Sigmoid colon (tissue), 4 donors: ENCODE measurements at regions not wholly inside any gene's neighbourhood (a gene's known extent, or its start where the extent isn't known, plus 50 kb on each side); places are given as distances from the start of the nearest gene placed in this dataset.

ENCODE experiments used
- CTCF ChIP-seq, 4 experiments: fragments of 450-650 bp in 3 of 4; fragments of 200-600 bp in 1 of 4; IDR thresholded peaks; one replicate each; pipeline ENCODE4 v1.5.1; 2016 to 2019; ENCODE audit warnings: antibody characterized with exemption in 4 of 4, mild to moderate bottlenecking in 3 of 4, moderate library complexity in 2 of 4
- EP300 ChIP-seq, 4 donors: sonication (generic); formaldehyde crosslinking; IDR thresholded peaks; one replicate each; pipeline ENCODE4 v1.6.1; 2017; ENCODE audit warnings: antibody characterized with exemption in 4 of 4
- POLR2A ChIP-seq, 2 donors: fragments of 450-650 bp; IDR thresholded peaks; one replicate each; pipeline ENCODE4 v1.6.1; 2016; ENCODE audit warnings: antibody characterized with exemption in 2 of 2, mild to moderate bottlenecking in 2 of 2, moderate library complexity in 2 of 2

- TF ChIP-seq EP300 (IDR thresholded peaks at IDR 0.05): no peak
- no peak for TF ChIP-seq CTCF (IDR thresholded peaks at IDR 0.05)
- TF ChIP-seq POLR2A (IDR thresholded peaks at IDR 0.05): no peak
Measured at GRCh38 chr4:187665086-187665485, 330.5 kb upstream of the ZFP42 start.
